ENCODE measurements at regions not wholly inside any gene's neighbourhood (a gene's known extent, or its start where the extent isn't known, plus 50 kb on each side); places are given as distances from the start of the nearest gene placed in this dataset.

- TF ChIP-seq, protein P1, sequence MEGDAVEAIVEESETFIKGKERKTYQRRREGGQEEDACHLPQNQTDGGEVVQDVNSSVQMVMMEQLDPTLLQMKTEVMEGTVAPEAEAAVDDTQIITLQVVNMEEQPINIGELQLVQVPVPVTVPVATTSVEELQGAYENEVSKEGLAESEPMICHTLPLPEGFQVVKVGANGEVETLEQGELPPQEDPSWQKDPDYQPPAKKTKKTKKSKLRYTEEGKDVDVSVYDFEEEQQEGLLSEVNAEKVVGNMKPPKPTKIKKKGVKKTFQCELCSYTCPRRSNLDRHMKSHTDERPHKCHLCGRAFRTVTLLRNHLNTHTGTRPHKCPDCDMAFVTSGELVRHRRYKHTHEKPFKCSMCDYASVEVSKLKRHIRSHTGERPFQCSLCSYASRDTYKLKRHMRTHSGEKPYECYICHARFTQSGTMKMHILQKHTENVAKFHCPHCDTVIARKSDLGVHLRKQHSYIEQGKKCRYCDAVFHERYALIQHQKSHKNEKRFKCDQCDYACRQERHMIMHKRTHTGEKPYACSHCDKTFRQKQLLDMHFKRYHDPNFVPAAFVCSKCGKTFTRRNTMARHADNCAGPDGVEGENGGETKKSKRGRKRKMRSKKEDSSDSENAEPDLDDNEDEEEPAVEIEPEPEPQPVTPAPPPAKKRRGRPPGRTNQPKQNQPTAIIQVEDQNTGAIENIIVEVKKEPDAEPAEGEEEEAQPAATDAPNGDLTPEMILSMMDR (IDR thresholded peaks at IDR 0.05), result no peak
- no peak for TF ChIP-seq ZFX (IDR thresholded peaks at IDR 0.05; ENCODE audit: borderline replicate concordance)
Observed at GRCh38 chr5:159411115-159411514, 80.8 kb upstream of the IL12B start.
